ENCODE measurements at regions not wholly inside any gene's neighbourhood (a gene's known extent, or its start where the extent isn't known, plus 50 kb on each side); places are given as distances from the start of the nearest gene placed in this dataset.

DNA sequence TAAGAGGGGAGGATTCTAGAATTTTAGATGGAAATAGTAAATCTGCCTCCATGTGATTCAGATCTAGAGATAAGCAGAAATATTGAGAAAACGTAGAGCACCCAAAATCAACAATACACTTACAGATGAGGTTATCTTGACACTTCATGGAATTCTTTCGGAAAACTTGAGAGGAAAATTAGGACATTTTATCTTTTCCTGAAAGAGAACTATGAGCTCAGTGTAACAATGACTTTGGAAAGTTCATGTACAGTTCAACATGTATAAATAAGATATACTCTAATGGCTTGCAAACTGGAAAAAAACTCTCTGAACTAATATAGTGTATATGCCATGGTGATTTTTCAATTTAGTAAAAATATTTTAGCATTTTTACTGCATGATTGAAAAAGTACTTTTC, 338.1 kb upstream of the NEGR1 start:
- POLR2A ChIA-PET, result no interaction called here
- CTCF ChIA-PET, result no interaction called here

GRCh38 chr1:72606216-72606810, 324.0 kb upstream of the NEGR1 start:
- ChIA-PET CTCF (no interaction called here), POLR2A (no interaction called here)

GRCh38 chr1:72601035-72601674, 318.8 kb upstream of the NEGR1 start:
- ChIA-PET CTCF (no interaction called here), POLR2A (no interaction called here)

DNA sequence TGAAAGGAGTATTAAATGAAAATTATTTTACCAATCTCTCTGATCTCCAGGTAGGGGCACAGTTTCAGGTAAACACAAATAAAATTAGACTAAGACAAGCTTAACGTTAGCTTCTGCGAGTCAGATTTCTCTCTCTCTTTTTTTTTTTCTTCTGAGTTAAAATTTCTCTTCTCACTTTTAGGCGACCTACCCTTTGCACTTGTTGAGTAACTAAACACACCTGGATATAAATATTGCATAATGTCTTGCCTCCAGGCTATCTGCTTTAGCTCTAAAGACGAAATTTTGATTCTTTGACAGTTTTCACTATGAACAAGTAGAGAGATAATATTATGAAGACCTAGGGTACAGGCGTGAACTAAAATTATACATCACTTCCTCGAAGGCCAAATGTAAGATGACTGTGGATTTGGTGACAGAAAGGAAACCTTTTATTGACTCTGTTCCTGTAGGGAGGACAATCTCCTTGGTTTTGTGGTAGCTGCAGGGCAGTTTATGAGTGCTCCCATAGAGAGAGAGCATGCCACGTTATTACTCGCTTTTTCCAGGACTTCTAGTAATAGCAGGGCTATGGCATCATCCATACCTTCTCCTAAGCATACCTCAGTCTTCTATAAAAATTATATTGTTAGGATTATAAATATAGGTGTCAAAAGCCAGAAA, 303.8 kb upstream of the NEGR1 start:
- ChIA-PET POLR2A (no interaction called here), CTCF (no interaction called here)

GRCh38 chr1:72579629-72580028, 297.3 kb upstream of the NEGR1 start:
- CTCF ChIA-PET, result no interaction called here
- POLR2A ChIA-PET, result no interaction called here

- ChIA-PET POLR2A (no interaction called here), CTCF (no interaction called here)
These were observed 288.5 kb upstream of the NEGR1 start for GRCh38 chr1:72570815-72571214.

DNA sequence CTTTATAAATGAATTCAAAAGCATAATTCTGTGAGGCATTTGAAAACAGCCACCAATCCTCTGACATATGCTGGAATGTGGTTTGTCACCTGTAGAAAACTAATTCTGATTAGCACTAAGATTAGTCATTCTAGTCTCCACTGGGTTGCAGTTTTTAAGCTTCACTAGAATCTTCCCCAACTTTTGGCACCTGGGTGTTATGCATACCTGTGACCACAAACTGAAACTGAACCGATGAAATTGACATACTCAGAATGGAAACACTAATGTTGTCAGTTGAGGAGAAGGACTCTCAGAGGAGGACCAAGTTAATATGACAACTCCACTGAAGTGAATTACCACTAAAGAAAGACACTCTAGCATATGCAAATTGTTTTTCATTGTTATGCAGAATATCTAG, 285.8 kb upstream of the NEGR1 start:
- ChIA-PET POLR2A (no interaction called here), CTCF (no interaction called here)

DNA sequence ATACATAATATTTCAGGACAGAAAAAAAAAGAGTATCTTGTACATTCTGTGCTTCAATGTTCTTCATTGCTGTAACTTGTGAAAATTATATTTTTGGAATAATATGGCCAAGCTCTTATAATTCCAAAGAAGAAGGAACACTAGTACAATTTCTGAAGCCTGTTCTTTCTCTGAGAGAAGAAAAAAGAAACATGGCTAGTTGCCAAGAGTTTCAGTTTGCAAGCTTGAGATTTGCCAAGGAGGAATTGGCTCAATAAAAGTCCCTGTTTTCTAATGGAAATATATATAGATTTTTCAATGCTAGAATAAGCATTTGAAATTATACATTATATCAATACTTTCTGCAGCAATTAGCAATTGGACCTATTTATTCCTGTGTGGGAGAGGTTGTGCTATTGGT, 285.2 kb upstream of the NEGR1 start:
- POLR2A ChIA-PET, result no interaction called here
- CTCF ChIA-PET, result no interaction called here

- ChIA-PET POLR2A (no interaction called here), CTCF (no interaction called here)
These were observed 282.4 kb upstream of the NEGR1 start for GRCh38 chr1:72564749-72565148.

- CTCF ChIA-PET, result no interaction called here
- POLR2A ChIA-PET, result no interaction called here
These were observed 275.2 kb upstream of the NEGR1 start for GRCh38 chr1:72557446-72558049.

DNA sequence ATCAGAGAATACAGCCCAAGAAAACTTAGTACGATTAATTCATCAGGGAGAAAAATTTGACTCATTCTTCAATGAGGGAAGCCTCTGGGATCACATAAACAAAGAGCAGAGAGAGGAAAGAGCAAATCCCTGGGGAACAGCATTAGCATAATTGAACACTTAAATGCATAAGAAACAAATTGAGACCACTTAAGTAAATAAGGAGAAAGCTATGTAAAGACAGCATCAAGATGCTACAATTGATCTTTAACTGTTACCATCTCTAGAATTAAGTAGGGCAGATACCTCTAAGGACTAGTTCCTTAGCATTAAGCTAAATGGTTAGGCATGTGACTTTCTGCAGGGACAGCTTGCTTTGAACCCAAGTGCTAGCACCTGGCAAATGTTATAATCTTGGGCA, 265.1 kb upstream of the NEGR1 start:
- CTCF ChIA-PET, result no interaction called here
- POLR2A ChIA-PET, result no interaction called here

DNA sequence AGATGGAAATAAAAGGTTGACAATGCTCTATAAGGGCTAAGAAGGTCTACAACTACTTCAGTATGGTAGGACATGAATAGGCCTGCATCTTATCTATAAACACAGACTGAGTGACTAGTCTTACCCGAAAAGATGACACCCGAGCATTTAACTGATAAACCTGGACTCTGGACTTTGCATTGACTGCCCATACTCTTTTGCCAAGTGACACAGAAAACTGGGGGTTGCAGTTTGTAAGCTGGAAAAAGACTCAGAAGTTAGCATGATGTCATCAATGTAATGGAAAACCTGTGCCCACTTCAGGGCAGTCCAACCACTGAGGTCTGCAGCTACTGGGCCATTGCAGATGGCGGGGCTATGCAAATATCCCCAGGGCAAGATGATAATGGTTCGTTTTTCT, 258.3 kb upstream of the NEGR1 start:
- POLR2A ChIA-PET, result no interaction called here
- CTCF ChIA-PET, result no interaction called here

GRCh38 chr1:72535470-72535869, 253.1 kb upstream of the NEGR1 start:
- CTCF ChIA-PET, result no interaction called here
- POLR2A ChIA-PET, result no interaction called here

GRCh38 chr1:72530646-72531045, 248.3 kb upstream of the NEGR1 start:
- ChIA-PET CTCF (no interaction called here), POLR2A (no interaction called here)

DNA sequence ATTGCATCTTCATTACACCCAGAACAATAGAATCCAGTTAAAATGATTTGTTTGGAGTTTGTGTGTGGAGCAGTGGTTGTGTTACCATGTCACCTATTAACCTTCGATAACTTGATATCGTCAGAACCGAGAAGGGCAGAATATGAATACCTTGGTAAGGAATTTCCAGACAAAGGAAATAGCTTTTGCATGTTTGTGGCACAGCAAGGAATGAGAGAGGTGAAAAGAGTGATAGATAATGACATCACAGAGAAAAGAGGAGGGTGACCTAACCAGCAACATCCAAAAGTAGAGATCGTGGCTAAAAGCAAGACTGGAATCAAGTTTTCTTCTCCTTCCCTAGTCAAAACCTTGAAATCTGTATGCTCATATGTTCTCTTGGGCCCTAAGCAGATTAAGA, 244.6 kb upstream of the NEGR1 start:
- POLR2A ChIA-PET, result no interaction called here
- CTCF ChIA-PET, result no interaction called here

DNA sequence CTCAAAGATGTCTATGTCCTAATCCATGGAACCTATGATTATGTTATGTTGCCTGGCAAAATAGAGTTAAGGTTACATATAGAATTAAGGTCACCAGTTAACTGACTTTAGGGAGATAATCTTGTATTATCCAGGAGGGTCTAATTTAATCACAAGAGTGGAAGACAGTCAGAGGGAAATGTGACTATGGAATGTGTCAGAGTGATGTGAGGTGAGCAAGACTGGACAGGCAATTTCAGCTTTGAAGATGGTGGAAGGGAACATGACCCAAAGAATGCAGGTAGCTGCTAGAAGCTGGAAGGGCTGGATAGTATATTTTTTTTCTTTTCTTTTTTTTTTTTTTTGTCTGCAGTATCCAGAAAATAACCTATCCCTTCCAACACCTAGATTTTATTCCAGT, 241.7 kb upstream of the NEGR1 start:
- ChIA-PET CTCF (no interaction called here), POLR2A (no interaction called here)

GRCh38 chr1:72521659-72522058, 239.3 kb upstream of the NEGR1 start:
- CTCF ChIA-PET, result no interaction called here
- POLR2A ChIA-PET, result no interaction called here

DNA sequence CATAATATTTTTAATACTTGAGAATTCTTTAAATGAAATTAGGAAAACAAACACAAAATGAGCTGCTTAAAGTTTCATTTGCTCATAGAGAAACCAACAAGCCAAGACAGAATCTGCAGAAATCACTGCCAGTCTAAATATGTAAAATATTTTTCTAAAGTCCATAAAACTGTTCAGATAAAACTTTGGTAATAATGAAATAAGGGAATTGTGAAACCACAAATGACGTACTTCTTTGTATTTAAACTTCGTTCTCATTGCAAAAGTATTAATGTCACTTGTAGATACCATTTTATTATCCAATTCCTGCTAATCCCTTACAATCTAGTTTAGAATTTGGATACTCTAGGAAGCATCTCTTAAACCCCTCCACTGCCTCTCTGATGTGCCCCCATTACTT, 234.5 kb upstream of the NEGR1 start:
- POLR2A ChIA-PET, result no interaction called here

GRCh38 chr1:72516264-72516663, 233.9 kb upstream of the NEGR1 start:
- POLR2A ChIA-PET, result no interaction called here
- CTCF ChIA-PET, result no interaction called here

More for the DNA sequence above, 234.5 kb upstream of the NEGR1 start:
- CTCF ChIA-PET, result no interaction called here

DNA sequence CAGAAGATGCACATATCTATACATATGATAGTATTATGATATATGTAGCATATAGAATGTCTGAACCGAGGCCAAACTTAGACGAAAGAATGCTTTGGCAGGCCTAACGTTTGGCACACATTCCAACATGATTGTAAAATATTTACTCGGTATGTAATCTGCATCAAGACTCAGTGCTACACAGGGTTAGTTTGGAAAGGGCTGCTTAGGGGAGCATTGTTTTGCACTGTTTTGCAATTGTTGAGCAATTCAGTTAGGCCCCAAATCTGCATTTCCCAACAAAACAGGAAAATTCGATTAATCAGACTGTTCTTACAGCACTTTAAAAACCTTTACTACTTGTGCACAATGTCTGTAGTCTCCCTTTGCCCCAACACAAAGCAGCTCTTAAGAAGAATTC, 216.0 kb upstream of the NEGR1 start:
- ChIA-PET CTCF (no interaction called here), POLR2A (no interaction called here)

DNA sequence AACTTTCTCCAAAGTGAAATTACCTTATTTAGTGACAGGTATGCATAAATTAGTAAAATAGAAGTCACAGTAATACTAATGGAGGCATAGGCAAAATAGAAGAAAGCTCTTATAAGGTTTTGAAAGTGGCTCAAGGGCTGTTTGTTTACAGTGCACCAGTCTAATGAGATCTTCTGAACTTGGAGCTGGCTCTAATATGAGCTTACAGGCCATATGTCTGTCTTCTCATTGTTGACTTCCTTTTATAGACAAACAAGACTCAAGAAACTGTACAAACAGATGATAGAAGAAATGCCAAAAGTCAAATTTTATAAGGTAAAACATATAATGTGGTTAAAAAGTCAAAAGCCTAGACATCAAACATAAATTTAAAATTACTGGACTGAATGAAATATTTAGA, 207.5 kb upstream of the NEGR1 start:
- ChIA-PET POLR2A (no interaction called here), CTCF (no interaction called here)

DNA sequence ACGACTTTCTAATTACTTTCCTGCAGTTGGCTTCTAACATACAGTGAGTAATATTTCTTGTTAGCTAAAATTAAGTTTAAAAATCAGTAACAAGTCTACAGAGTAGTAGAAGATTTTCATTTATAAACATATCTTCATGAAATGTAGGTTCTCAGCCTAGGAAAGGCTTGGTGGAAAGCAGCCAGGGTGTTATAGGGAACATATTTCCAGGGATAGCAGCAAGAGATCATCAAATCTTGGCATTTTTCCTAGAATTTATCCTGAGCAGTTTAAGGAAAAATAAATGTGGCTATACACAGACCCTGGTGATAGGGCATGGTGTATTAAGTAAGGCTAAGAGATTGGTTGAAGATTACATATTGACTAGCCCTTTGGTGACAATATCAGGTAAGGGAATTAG, 203.5 kb upstream of the NEGR1 start:
- POLR2A ChIA-PET, result no interaction called here

More for the DNA sequence above, 203.5 kb upstream of the NEGR1 start:
- CTCF ChIA-PET, result no interaction called here

Measured in activated CD8-positive, alpha-beta memory T cell treated with anti-CD3 and anti-CD28 coated beads for 36 hours (primary cell).